SHP77 treated with DMSO at 0.1 percent for 48 hours (cell line): ENCODE measurements at regions not wholly inside any gene's neighbourhood (a gene's known extent, or its start where the extent isn't known, plus 50 kb on each side); places are given as distances from the start of the nearest gene placed in this dataset.
"Not testable (repeated sequence)": the region's sequence is repeated elsewhere in the genome, so short reads cannot be mapped to it uniquely, and the experiment has no call there.

Experiments used
- DNase-seq: peaks from one replicate; lab custom pipeline; 2025; lab: John Stamatoyannopoulos, UW

- not testable (repeated sequence) for DNase-seq
Measured at GRCh38 chr2:17193433-17193890, 324.8 kb downstream of the RAD51AP2 start.

DNA sequence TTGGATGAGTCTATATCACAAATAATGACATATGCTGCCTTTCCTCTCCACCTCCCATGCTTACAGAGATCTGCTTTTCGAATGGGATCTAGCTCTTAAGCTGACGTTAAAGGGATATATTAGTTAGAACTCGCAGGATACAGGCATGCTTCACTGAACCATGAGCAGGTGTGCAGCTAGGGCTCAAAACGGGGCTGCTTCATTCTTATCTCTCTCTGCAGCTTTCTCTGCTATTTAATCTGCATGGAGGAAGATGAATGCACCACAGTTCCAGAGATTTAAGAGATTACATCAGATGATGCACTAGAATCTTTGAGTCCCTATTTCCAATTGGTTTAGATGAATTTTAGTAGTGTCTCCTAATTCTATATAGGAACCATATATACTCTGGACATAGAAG, 327.0 kb downstream of the RAD51AP2 start:
- DNase-seq, result no peak

- DNase-seq, result no peak
Measured at GRCh38 chr2:17190527-17190926, 327.7 kb downstream of the RAD51AP2 start.

DNA sequence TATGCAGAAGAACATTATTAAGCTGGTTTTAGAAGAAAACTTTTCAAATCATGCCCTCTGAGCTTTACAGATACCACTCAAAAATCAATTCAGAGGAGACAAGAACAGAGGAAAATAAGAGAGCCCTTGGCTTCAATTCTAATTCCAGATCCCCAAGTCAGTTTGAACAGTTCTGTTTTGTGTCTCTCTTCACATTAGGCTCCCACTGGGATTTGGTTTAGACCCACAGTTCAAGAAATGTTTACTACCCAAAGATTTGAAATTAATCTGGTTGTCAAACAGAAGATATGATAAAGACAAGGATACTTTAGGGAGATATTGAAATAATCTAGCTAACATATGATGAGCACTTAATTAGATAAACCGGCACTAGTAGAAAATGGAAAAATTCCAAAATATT, 329.5 kb downstream of the RAD51AP2 start:
- no peak for DNase-seq

DNA sequence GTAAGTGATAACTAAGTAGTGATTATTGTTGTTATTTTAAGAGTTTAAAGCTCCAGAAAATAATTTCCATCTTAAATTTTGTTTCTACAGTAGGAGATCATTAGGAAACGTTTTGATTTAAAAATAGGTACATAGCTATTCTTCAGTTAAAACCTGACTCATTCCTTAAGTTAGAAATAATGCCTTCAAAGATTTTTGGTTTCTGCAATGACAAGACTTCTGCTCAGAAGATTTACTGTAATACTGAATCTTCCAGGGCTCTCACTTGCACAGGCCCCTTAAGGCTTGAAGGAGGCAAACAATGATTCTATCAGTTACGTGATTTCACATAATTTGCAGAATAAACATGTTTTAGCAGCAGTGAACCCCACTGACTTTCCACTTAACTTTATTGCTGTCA, 333.7 kb downstream of the RAD51AP2 start:
- no peak for DNase-seq

DNA sequence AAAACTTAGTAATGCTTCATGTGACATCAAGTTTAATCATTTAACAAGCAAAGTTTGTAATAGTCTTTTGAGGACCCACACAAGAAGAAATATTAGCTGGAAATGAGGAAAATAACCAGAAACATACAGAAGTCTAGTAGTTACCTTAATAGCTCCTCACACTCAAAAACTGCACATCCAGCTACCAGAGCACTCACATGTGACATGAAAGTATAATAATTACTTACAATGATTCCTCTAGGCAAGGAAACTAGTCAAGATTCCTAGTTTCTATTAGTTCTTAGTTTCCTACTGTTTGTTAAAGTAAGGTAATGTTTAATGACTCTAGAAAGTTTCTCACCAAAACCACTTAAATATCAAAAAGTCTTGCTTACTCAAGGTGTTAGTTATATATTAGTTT, 335.8 kb downstream of the RAD51AP2 start:
- DNase-seq, result no peak

- no peak for DNase-seq
Measured at GRCh38 chr2:17181051-17181752, 337.0 kb downstream of the RAD51AP2 start.

DNA sequence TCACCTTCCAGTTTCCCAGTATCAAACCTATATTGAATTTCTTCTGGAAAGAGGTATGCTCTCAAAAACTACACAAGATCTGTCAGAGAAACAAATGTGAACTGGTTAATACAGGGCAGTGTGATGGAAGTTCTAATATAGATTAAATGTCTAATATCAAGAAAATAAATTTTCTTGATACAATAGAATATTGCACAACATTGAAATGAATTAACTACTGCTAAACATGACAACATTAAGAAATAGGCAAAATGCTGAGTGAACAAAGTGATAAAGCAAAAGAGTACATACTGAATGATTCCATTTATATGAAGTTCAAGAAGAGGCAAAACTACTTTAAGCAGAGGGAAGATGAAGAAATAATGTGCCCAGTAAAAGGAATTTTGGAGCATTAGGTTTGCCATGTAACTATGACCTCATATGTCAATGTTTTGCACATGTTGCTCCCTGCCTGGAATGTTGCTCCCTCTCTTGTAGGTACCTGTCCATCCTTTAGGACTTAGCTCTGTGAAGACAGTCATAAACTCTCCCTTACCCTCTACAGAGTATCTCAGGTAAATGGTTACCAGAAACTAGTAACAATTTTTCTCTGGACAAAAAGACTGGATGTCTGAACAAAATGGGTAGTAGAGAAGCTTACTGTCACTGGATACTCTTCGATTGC, 339.0 kb downstream of the RAD51AP2 start:
- DNase-seq, result no peak

DNA sequence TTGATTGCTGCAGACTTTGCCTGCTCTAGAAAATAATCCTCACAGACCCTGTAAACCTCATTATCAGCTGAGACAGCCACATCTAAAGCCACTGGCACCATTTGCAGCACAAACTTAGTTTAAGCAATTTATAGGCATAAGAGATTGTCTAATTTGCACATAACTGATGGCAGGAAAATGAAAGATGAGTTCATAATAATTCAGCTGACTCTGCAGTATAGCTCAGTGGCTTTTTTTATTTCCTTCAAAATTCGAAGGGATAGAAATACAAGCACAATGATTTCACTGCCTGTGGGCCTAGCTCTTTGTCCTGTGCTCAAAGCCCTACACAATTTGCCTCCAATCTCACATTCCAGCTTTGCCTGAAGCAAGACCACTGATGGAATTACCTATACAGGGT, 341.2 kb downstream of the RAD51AP2 start:
- no peak for DNase-seq

- DNase-seq, result no peak
Measured at GRCh38 chr2:17171446-17172049, 346.7 kb downstream of the RAD51AP2 start.

DNA sequence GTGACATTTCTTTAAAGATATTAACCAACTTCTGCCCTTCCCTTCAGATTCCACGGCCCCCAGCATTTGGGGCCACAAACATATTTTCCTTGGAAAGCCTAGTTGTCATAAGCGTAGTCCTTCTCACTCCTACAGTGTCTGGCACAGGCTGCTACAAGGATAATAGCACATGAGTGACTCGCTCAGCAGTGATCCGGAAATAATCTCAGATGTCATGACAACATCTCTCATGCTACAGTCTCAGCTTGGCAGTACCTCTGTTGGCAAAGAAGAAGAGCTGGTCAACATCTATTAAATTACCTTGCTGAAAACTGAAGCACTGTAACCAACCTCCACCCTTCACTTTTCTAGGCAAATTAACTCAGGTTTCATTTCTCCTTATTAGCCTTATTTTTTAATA, 351.7 kb downstream of the RAD51AP2 start:
- no peak for DNase-seq

DNA sequence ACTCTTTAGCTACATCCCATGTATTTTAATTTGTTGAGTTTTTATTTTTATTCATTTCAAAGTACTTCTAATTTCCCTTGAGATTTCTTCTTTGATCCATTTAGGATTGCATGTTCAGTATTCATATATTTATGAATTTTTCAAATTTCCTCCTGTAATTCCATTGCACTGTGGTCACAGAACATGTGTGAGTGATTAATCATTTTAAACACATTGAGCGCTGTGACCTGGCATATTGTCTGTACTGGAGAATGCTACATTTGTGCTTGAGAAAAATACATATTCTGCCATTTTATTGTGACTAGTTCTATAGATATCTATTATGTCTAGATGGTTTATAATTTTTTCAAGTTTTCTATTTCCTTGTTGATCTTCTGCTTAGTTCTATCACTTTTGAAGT, 353.7 kb downstream of the RAD51AP2 start:
- no peak for DNase-seq

DNA sequence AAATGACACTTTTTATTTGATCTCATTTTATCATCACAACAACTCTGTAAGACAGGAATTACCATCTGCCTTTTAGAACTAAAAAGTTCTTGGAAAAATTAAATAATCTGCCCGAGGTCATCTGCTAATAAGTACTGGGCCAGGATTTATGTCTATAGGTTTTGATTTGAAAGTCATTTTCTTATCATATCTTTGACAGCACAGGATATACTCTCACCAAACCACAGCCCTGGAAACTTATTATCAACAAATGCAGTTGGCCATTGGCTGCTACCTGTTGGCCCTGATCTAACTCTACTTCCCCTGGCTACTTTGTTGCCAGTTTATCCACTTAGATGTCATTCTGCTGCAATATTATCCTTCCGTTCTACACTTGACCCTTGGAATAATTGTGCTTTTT, 354.6 kb downstream of the RAD51AP2 start:
- DNase-seq, result no peak

GRCh38 chr2:17162713-17163112, 355.5 kb downstream of the RAD51AP2 start:
- DNase-seq, result no peak

DNA sequence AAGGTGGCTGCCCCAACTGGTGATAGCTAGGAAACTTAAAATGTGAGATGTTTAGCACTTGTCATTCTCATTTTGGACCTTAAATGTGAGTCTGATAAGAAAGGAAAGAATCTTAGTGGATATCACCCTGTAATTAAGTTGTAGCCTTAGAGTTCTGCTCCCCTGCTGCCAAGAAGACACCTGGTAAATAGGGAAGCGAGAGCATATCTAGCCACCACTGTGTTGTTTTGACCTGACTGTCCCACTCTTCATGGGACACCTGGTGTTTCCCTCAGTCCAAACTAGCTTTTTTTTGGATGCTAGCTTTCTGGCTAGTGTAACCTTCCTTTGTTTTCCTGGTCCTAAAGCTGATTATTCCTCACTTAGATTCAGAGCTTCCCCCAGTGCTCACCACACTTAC, 357.6 kb downstream of the RAD51AP2 start:
- DNase-seq, result no peak

GRCh38 chr2:17156086-17156485, 362.2 kb downstream of the RAD51AP2 start:
- no peak for DNase-seq

- no peak for DNase-seq
Measured at GRCh38 chr2:17149945-17150344, 368.3 kb downstream of the RAD51AP2 start.

- DNase-seq, result no peak
Measured at GRCh38 chr2:17148407-17149145, 369.7 kb downstream of the RAD51AP2 start.

GRCh38 chr2:17146358-17146757, 371.9 kb downstream of the RAD51AP2 start:
- no peak for DNase-seq

- DNase-seq, result no peak
Measured at GRCh38 chr2:17136877-17137276, 381.4 kb downstream of the RAD51AP2 start.

DNA sequence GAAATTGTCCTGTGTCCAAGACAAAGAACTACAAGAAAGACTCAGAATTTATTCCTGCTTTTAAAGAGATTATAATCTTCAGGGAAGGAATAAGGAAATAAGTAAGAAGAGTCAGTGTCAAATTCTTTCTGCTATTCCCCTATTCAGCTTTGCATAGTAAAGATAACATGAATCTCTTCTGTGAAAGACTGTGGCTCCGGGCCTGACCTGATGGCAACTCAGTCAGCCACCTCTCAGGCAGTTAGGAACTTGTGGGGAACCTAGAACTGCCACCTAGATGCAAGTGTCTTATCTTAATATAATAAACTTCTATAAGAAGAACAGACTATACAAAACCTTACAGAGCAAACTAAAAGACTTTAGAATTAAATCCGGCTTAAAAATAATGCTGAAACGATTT, 382.0 kb downstream of the RAD51AP2 start:
- DNase-seq, result no peak

- DNase-seq, result no peak
Measured at GRCh38 chr2:17135619-17136018, 382.6 kb downstream of the RAD51AP2 start.
